ENCODE measurements at regions not wholly inside any gene's neighbourhood (a gene's known extent, or its start where the extent isn't known, plus 50 kb on each side); places are given as distances from the start of the nearest gene placed in this dataset.

GRCh38 chr2:126187668-126188067 is 468.3 kb upstream of the GYPC start:
- Mint-ChIP-seq H3K4me3 (no peak overlapping the region), H3K4me1 (no peaks in the 10 kb centered on the region), H3K9me3 (peaks cover 63% of the 10 kb centered on the region), H3K27ac (no peak overlapping the region), H3K36me3 (peaks cover 50% of the 10 kb centered on the region), H3K27me3 (ENCODE audit: low read depth) (peaks cover 3% of the 10 kb centered on the region)
- DNase-seq (ENCODE audit: low spot score) (no peak), ATAC-seq (no peak)
- TF ChIP-seq NR1H2 (CRISPR knock-in tag; IDR thresholded peaks at IDR 0.05), result no peak
- no peak for TF ChIP-seq ZNF423 (CRISPR knock-in tag; IDR thresholded peaks at IDR 0.05)
- TF ChIP-seq CREM (CRISPR knock-in tag; IDR thresholded peaks at IDR 0.05), result no peak
- TF ChIP-seq GABPB1 (CRISPR knock-in tag; IDR thresholded peaks at IDR 0.05), result no peak
- no peak for TF ChIP-seq CDX4 (CRISPR knock-in tag; IDR thresholded peaks at IDR 0.05; ENCODE audit: borderline replicate concordance)
- TF ChIP-seq PREB (CRISPR knock-in tag; IDR thresholded peaks at IDR 0.05; ENCODE audit: borderline replicate concordance), result no peak
- TF ChIP-seq HMGA2 (CRISPR knock-in tag; IDR thresholded peaks at IDR 0.05), result no peak
- TF ChIP-seq ZBTB43 (CRISPR knock-in tag; IDR thresholded peaks at IDR 0.05), result no peak
- POLR2A ChIA-PET, result no interaction called here
- CTCF ChIA-PET, result no interaction called here

GRCh38 chr2:126189527-126189926 is 466.4 kb upstream of the GYPC start:
- no peaks in the 10 kb centered on the region for H3K4me1 Mint-ChIP-seq
- H3K36me3 Mint-ChIP-seq, result peaks cover 59% of the 10 kb centered on the region
- ChIA-PET POLR2A (no interaction called here), CTCF (no interaction called here)
- no peak overlapping the region for H3K27ac Mint-ChIP-seq
- DNase-seq (ENCODE audit: low spot score) (no peak), ATAC-seq (no peak)
- TF ChIP-seq TP53 (CRISPR knock-in tag; IDR thresholded peaks at IDR 0.05), result no peak
- TF ChIP-seq ZMAT4 (CRISPR knock-in tag; IDR thresholded peaks at IDR 0.05), result no peak
- TF ChIP-seq FOXP1 (CRISPR knock-in tag; IDR thresholded peaks at IDR 0.05; ENCODE audit: borderline replicate concordance), result no peak
- TF ChIP-seq IRF2 (CRISPR knock-in tag; IDR thresholded peaks at IDR 0.05; ENCODE audit: borderline replicate concordance, low read depth), result no peak
- TF ChIP-seq ZNF232 (CRISPR knock-in tag; IDR thresholded peaks at IDR 0.05), result no peak
- no peak for TF ChIP-seq ZSCAN18 (CRISPR knock-in tag; IDR thresholded peaks at IDR 0.05)
- TF ChIP-seq FOXP4 (CRISPR knock-in tag; IDR thresholded peaks at IDR 0.05), result no peak
- TF ChIP-seq ZNF317 (CRISPR knock-in tag; IDR thresholded peaks at IDR 0.05; ENCODE audit: borderline replicate concordance, low read depth), result no peak
- no peak for TF ChIP-seq GRHL2 (CRISPR knock-in tag; IDR thresholded peaks at IDR 0.05; ENCODE audit: insufficient replicate concordance, severe bottlenecking)
- TF ChIP-seq RELA (CRISPR knock-in tag; IDR thresholded peaks at IDR 0.05; ENCODE audit: borderline replicate concordance), result no peak
- no peak for TF ChIP-seq SP1 (CRISPR knock-in tag; conservative IDR thresholded peaks at IDR 0.05)
- H3K27me3 Mint-ChIP-seq (ENCODE audit: low read depth), result peaks cover 8% of the 10 kb centered on the region
- H3K9me3 Mint-ChIP-seq, result peaks cover 79% of the 10 kb centered on the region
- no peak overlapping the region for H3K4me3 Mint-ChIP-seq

All from WTC11 (cell line).